GM12878 (cell line): ENCODE measurements at regions not wholly inside any gene's neighbourhood (a gene's known extent, or its start where the extent isn't known, plus 50 kb on each side); places are given as distances from the start of the nearest gene placed in this dataset.

ENCODE experiments used
- ATAC-seq: fragments of 200-7000 bp; cut with Tn5 transposase; 3 replicates; pipeline ENCODE4 v1.9.1; 2020; ENCODE audit warnings: mild to moderate bottlenecking, moderate library complexity
- BruUV-seq: library from RNA; stranded (reverse); fragments of 400-500 nt; replicated peaks from 2 replicates; lab custom pipeline; 2021; lab: Mats Ljungman, UMichigan
- CTCF ChIA-PET: fragments of 300-600 bp; sonication (Branson Sonifier 250); formaldehyde crosslinking; extraction: SDS; loops from one replicate; lab custom pipeline; 2021; ENCODE audit warnings: inconsistent platforms; lab: Yijun Ruan, JAX
- POLR2A ChIA-PET: fragments of 350-600 bp; formaldehyde crosslinking; extraction: SDS; loops from one replicate; lab custom pipeline; 2021; ENCODE audit warnings: inconsistent platforms; lab: Charles Lee
- RAD21 ChIA-PET: fragments of 300-600 bp; sonication (Branson Sonifier 250); formaldehyde crosslinking; loops from one replicate; lab custom pipeline; 2023; ENCODE audit warnings: antibody characterized with exemption; ENCODE audit not compliant: unreplicated experiment; lab: Charles Lee
- SMC1A ChIA-PET: fragments of 300-600 bp; sonication (Branson Sonifier 250); formaldehyde crosslinking; loops from one replicate; lab custom pipeline; 2023; ENCODE audit not compliant: unreplicated experiment, uncharacterized antibody; lab: Charles Lee
- DNase-seq: peaks from one replicate; pipeline ENCODE4 v3.0.0-alpha.2; 2011; ENCODE audit warnings: low read depth, low spot score
- FAIRE-seq: peaks from 3 replicates; lab custom pipeline; 2011; peaks lifted over from hg19 to GRCh38; lab: Jason Lieb, UNC
- H2AFZ ChIP-seq: 2 replicates; pipeline ENCODE4 v1.6.0; 2011; ENCODE audit warnings: low read depth, low read length, control low read depth; ENCODE audit not compliant: control insufficient read depth
- H3K27ac ChIP-seq: 2 replicates; pipeline ENCODE4 v1.5.1; 2011; ENCODE audit warnings: control low read depth; ENCODE audit not compliant: control insufficient read depth, insufficient read depth
- H3K27me3 ChIP-seq, 2 experiments: replicated peaks in 1 of 2; 2 replicates each; pipeline versions ENCODE4 v1.6.0 to v1.6.1; 2011; ENCODE audit warnings: low read length in 1 of 2; ENCODE audit not compliant: control insufficient read depth in 2 of 2, insufficient read depth in 2 of 2
- H3K36me3 ChIP-seq, 2 experiments: 2 replicates each; pipeline ENCODE4 v1.5.1; 2011; ENCODE audit warnings: low read length in 1 of 2; ENCODE audit not compliant: control insufficient read depth in 2 of 2, insufficient read depth in 2 of 2
- H3K4me1 ChIP-seq: 2 replicates; pipeline ENCODE4 v1.6.1; 2011; ENCODE audit warnings: mild to moderate bottlenecking, low read length, moderate library complexity, mixed read lengths; ENCODE audit not compliant: control insufficient read depth, insufficient read depth
- H3K4me2 ChIP-seq: 2 replicates; pipeline ENCODE4 v1.6.0; 2011; ENCODE audit warnings: control low read depth; ENCODE audit not compliant: control insufficient read depth, insufficient read depth
- H3K4me3 ChIP-seq: fragments of 200-600 bp; sonication (generic); 2 replicates; pipeline ENCODE4 v1.5.1; 2016
- H3K79me2 ChIP-seq: 2 replicates; pipeline ENCODE4 v1.6.0; 2011; ENCODE audit warnings: low read length; ENCODE audit not compliant: control insufficient read depth, insufficient read depth
- H3K9ac ChIP-seq: 2 replicates; pipeline ENCODE4 v1.8.0; 2011; ENCODE audit warnings: low read length, control low read depth, mixed read lengths; ENCODE audit not compliant: control insufficient read depth, insufficient read depth
- H3K9me3 ChIP-seq: replicated peaks from 3 replicates; pipeline ENCODE4 v1.5.1; 2011; ENCODE audit warnings: mild to moderate bottlenecking, low read length; ENCODE audit not compliant: control insufficient read depth, insufficient read depth
- H4K20me1 ChIP-seq: 2 replicates; pipeline ENCODE4 v1.6.0; 2011; ENCODE audit not compliant: control insufficient read depth, insufficient read depth
- EZH2 ChIP-seq: IDR thresholded peaks from 2 replicates; pipeline ENCODE4 v1.6.1; 2012; ENCODE audit warnings: low read depth, mild to moderate bottlenecking, control low read depth, inconsistent platforms, low read length, borderline replicate concordance; ENCODE audit not compliant: control insufficient read depth
- JUNB ChIP-seq: IDR thresholded peaks from 2 replicates; pipeline ENCODE4 v1.6.1; 2016; ENCODE audit warnings: antibody characterized with exemption, mild to moderate bottlenecking
- KAT2A ChIP-seq: conservative IDR thresholded peaks from 2 replicates; pipeline ENCODE4 v1.6.1; 2011; ENCODE audit warnings: low read depth, low read length; ENCODE audit not compliant: control insufficient read depth
- PRDM15 ChIP-seq: fragments of 450-650 bp; formaldehyde crosslinking; IDR thresholded peaks from 2 replicates; pipeline ENCODE4 v1.4.0; 2020; ENCODE audit warnings: mild to moderate bottlenecking, moderate library complexity
- SMAD1 ChIP-seq: fragments of 450-650 bp; IDR thresholded peaks from 2 replicates; pipeline ENCODE4 v1.6.1; 2018; ENCODE audit warnings: mild to moderate bottlenecking, low read depth; ENCODE audit not compliant: partially characterized antibody
- SREBF1 ChIP-seq: IDR thresholded peaks from 2 replicates; pipeline ENCODE4 v1.6.1; 2012; ENCODE audit warnings: mild to moderate bottlenecking, low read length
- STAT3 ChIP-seq: IDR thresholded peaks from 2 replicates; pipeline ENCODE4 v1.6.1; 2011; ENCODE audit warnings: low read depth, low read length, improper control_type of control experiment
- TCF7 ChIP-seq: IDR thresholded peaks from 2 replicates; pipeline ENCODE4 v1.6.1; 2014; ENCODE audit warnings: antibody characterized with exemption, borderline replicate concordance
- YBX1 ChIP-seq: fragments of 450-650 bp; IDR thresholded peaks from 2 replicates; pipeline ENCODE4 v1.6.1; 2016; ENCODE audit warnings: antibody characterized with exemption
- ZNF687 ChIP-seq: fragments of 450-650 bp; IDR thresholded peaks from 2 replicates; pipeline ENCODE4 v1.6.1; 2017; ENCODE audit warnings: mild to moderate bottlenecking, moderate library complexity
- WGBS: methylation state at CpG from one replicate; pipeline ENCODE4 v1.1.6; 2016; ENCODE audit warnings: low lambda C conversion rate; ENCODE audit not compliant: insufficient replicate concordance, insufficient coverage; ENCODE audit errors: missing lambda C conversion rate; 5-methylcytosine and 5-hydroxymethylcytosine counted together
- in situ Hi-C: fragments of 300-500 bp; cut with MboI; formaldehyde crosslinking; loops from 9 replicates; pipeline ENCODE4 v1.14.3; 2018; ENCODE audit warnings: mixed read lengths
- intact Hi-C: fragments of 100-400 bp; cut with micrococcal nuclease; formaldehyde crosslinking; loops from one replicate; pipeline ENCODE4 v1.14.2; 2022; ENCODE audit not compliant: unreplicated experiment
- TF ChIP-seq, protein P1 (sequence below): IDR thresholded peaks from 2 replicates; pipeline ENCODE4 v1.6.1; 2011; ENCODE audit warnings: low read depth, low read length, improper control_type of control experiment, borderline replicate concordance
- TF ChIP-seq, protein P2 (sequence below): IDR thresholded peaks from 2 replicates; pipeline ENCODE4 v1.6.1; 2011; ENCODE audit warnings: low read depth, mild to moderate bottlenecking, low read length, moderate library complexity, borderline replicate concordance; ENCODE audit errors: extremely low read depth
- TF ChIP-seq, protein P3 (sequence below): fragments of 450-650 bp; conservative IDR thresholded peaks from 2 replicates; pipeline ENCODE4 v1.6.1; 2017; ENCODE audit warnings: mild to moderate bottlenecking, moderate library complexity

- intact Hi-C loops (no loop called here), in situ Hi-C loops (loop anchor here (5.0 kb wide), 1 partner anchor 48 kb away; no protein-coding TSS in a partner anchor)
- TF ChIP-seq, protein P1, sequence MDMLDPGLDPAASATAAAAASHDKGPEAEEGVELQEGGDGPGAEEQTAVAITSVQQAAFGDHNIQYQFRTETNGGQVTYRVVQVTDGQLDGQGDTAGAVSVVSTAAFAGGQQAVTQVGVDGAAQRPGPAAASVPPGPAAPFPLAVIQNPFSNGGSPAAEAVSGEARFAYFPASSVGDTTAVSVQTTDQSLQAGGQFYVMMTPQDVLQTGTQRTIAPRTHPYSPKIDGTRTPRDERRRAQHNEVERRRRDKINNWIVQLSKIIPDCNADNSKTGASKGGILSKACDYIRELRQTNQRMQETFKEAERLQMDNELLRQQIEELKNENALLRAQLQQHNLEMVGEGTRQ = no peak
- TF ChIP-seq PRDM15 (CRISPR knock-in tag) = no peak
- no peak for TF ChIP-seq JUNB
- TF ChIP-seq KAT2A = no peak
- TF ChIP-seq YBX1 = no peak
- TF ChIP-seq, protein P2, sequence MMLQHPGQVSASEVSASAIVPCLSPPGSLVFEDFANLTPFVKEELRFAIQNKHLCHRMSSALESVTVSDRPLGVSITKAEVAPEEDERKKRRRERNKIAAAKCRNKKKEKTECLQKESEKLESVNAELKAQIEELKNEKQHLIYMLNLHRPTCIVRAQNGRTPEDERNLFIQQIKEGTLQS = no peak
- TF ChIP-seq STAT3 = no peak
- no peak for TF ChIP-seq TCF7
- TF ChIP-seq SMAD1 = no peak
- no peak for TF ChIP-seq EZH2
- TF ChIP-seq, protein P3, sequence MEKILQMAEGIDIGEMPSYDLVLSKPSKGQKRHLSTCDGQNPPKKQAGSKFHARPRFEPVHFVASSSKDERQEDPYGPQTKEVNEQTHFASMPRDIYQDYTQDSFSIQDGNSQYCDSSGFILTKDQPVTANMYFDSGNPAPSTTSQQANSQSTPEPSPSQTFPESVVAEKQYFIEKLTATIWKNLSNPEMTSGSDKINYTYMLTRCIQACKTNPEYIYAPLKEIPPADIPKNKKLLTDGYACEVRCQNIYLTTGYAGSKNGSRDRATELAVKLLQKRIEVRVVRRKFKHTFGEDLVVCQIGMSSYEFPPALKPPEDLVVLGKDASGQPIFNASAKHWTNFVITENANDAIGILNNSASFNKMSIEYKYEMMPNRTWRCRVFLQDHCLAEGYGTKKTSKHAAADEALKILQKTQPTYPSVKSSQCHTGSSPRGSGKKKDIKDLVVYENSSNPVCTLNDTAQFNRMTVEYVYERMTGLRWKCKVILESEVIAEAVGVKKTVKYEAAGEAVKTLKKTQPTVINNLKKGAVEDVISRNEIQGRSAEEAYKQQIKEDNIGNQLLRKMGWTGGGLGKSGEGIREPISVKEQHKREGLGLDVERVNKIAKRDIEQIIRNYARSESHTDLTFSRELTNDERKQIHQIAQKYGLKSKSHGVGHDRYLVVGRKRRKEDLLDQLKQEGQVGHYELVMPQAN = no peak
- no peak for TF ChIP-seq ZNF687
- TF ChIP-seq SREBF1 = no peak
- H3K4me3 ChIP-seq = no peak overlapping the region
- H3K4me1 ChIP-seq = no peaks in the 10 kb centered on the region
- DNase-seq = no peak
- H3K79me2 ChIP-seq = no peaks in the 10 kb centered on the region
- no peak overlapping the region for H3K9ac ChIP-seq
- no peak overlapping the region for H2AFZ ChIP-seq
- H3K36me3 ChIP-seq = no peaks in the 10 kb centered on the region
- ChIA-PET POLR2A (no interaction called here), CTCF (no interaction called here), SMC1A (interaction anchor here (0.8 kb wide), 1 partner anchor 106 kb away, joined by 3 read pairs; no protein-coding TSS in a partner anchor), RAD21 (no interaction called here)
- no peak overlapping the region for H3K4me2 ChIP-seq
- H3K27ac ChIP-seq = no peak overlapping the region
- no peaks in the 10 kb centered on the region for H4K20me1 ChIP-seq
- no peak for FAIRE-seq
- no peak for ATAC-seq
- WGBS = 65% methylated on average over 7 of the region's 7 CpGs
- BruUV-seq = no TSS peak
- no peaks in the 10 kb centered on the region for H3K9me3 ChIP-seq
- no peaks in the 10 kb centered on the region; a peak in 1 of 4 replicates for H3K27me3 ChIP-seq
These were observed 185.5 kb downstream of the SCP2D1 start for GRCh38 chr20:18999086-18999485.
